ENCODE measurements at regions not wholly inside any gene's neighbourhood (a gene's known extent, or its start where the extent isn't known, plus 50 kb on each side); places are given as distances from the start of the nearest gene placed in this dataset.

DNA sequence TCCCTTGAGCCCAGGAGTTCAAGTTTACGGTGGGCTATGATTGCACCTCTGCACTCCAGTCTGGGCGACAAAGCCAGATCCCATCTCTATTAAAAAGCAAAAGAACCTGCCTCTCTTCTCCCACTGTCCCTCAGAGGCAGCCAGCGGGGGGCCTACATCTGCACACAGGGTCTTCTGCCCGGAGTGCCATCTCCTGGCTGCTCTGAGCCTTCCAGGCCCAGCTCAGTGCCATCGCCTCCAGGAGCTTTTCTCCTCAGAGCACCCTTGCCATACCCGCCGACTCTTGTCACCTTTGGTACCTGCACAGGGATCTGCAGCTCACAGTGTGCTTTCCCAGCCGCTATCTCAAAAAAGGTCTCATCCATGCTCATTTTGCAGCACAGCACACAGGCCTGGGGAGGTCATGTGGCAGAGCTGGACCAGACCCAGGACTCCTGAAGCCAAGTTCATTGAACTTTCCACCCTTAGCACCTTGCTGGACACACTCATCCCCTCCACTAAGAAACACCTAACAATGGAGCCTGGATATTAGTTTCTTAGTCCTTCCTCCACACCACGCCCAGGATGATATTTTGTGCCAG is 186.3 kb downstream of the HAUS1 start:
- Histone ChIP-seq H3K79me2 (ENCODE audit: low read length) (no peaks in the 10 kb centered on the region), H2AFZ (ENCODE audit: low read length) (no peak overlapping the region), H3K4me1 (ENCODE audit: low read length) (no peaks in the 10 kb centered on the region), H3K9me3 (replicated peaks; ENCODE audit: insufficient read depth, low read length) (no peaks in the 10 kb centered on the region), H3K27ac (ENCODE audit: low read length) (no peak overlapping the region), H3K36me3 (replicated peaks; ENCODE audit: insufficient read depth, low read length) (no peaks in the 10 kb centered on the region), H3K27me3 (replicated peaks; ENCODE audit: insufficient read depth, low read length) (no peaks in the 10 kb centered on the region), H3K9me2 (replicated peaks; ENCODE audit: insufficient read depth, low read length) (no peaks in the 10 kb centered on the region), H3K4me2 (ENCODE audit: low read depth, low read length) (no peak overlapping the region), H3F3A (ENCODE audit: insufficient read depth, low read length) (no peaks in the 10 kb centered on the region), H3K4me3 (ENCODE audit: low read length) (no peak overlapping the region), H3K9ac (ENCODE audit: low read length) (no peak overlapping the region), H4K20me1 (ENCODE audit: insufficient read depth, low read length) (no peaks in the 10 kb centered on the region)
- TF ChIP-seq EZH2phosphoT487 (IDR thresholded peaks at IDR 0.05; ENCODE audit: low read length), result no peak
- TF ChIP-seq CTCF (IDR thresholded peaks at IDR 0.05; ENCODE audit: low read length), result no peak
- no peak for TF ChIP-seq EZH2 (optimal IDR thresholded peaks at IDR 0.05; ENCODE audit: low read depth, low read length)
- DNase-seq, result no peak

GRCh38 chr18:46291149-46291548 is 187.0 kb downstream of the HAUS1 start:
- H3K9me3 ChIP-seq (replicated peaks; ENCODE audit: insufficient read depth, low read length), result no peaks in the 10 kb centered on the region
- H3K9me2 ChIP-seq (replicated peaks; ENCODE audit: insufficient read depth, low read length), result no peaks in the 10 kb centered on the region
- no peak for DNase-seq
- TF ChIP-seq EZH2phosphoT487 (IDR thresholded peaks at IDR 0.05; ENCODE audit: low read length) (no peak), CTCF (IDR thresholded peaks at IDR 0.05; ENCODE audit: low read length) (0 out of 2 replicates have a peak, but pooled peaks have one; percentile 5)
- H3K4me2 ChIP-seq (ENCODE audit: low read depth, low read length), result no peak overlapping the region
- no peaks in the 10 kb centered on the region for H3K36me3 ChIP-seq (replicated peaks; ENCODE audit: insufficient read depth, low read length)
- no peaks in the 10 kb centered on the region for H3K27me3 ChIP-seq (replicated peaks; ENCODE audit: insufficient read depth, low read length)
- no peak overlapping the region for H3K27ac ChIP-seq (ENCODE audit: low read length)
- no peaks in the 10 kb centered on the region for H3K4me1 ChIP-seq (ENCODE audit: low read length)
- no peaks in the 10 kb centered on the region for H3F3A ChIP-seq (ENCODE audit: insufficient read depth, low read length)
- no peaks in the 10 kb centered on the region for H4K20me1 ChIP-seq (ENCODE audit: insufficient read depth, low read length)
- no peak overlapping the region for H3K4me3 ChIP-seq (ENCODE audit: low read length)
- no peak overlapping the region for H3K9ac ChIP-seq (ENCODE audit: low read length)
- H2AFZ ChIP-seq (ENCODE audit: low read length), result no peak overlapping the region
- no peaks in the 10 kb centered on the region for H3K79me2 ChIP-seq (ENCODE audit: low read length)

- Histone ChIP-seq H3K4me3 (ENCODE audit: low read length) (no peak overlapping the region), H3K27me3 (replicated peaks; ENCODE audit: insufficient read depth, low read length) (no peaks in the 10 kb centered on the region), H3K9me2 (replicated peaks; ENCODE audit: insufficient read depth, low read length) (no peaks in the 10 kb centered on the region), H3K36me3 (replicated peaks; ENCODE audit: insufficient read depth, low read length) (no peaks in the 10 kb centered on the region), H3F3A (ENCODE audit: insufficient read depth, low read length) (no peaks in the 10 kb centered on the region), H2AFZ (ENCODE audit: low read length) (no peak overlapping the region), H4K20me1 (ENCODE audit: insufficient read depth, low read length) (no peaks in the 10 kb centered on the region), H3K4me1 (ENCODE audit: low read length) (no peaks in the 10 kb centered on the region), H3K4me2 (ENCODE audit: low read depth, low read length) (no peak overlapping the region), H3K27ac (ENCODE audit: low read length) (no peak overlapping the region), H3K79me2 (ENCODE audit: low read length) (no peaks in the 10 kb centered on the region), H3K9me3 (replicated peaks; ENCODE audit: insufficient read depth, low read length) (no peaks in the 10 kb centered on the region), H3K9ac (ENCODE audit: low read length) (no peak overlapping the region)
- DNase-seq, result no peak
- TF ChIP-seq EZH2 (optimal IDR thresholded peaks at IDR 0.05; ENCODE audit: low read depth, low read length), result no peak
- no peak for TF ChIP-seq EZH2phosphoT487 (IDR thresholded peaks at IDR 0.05; ENCODE audit: low read length)
- TF ChIP-seq CTCF (IDR thresholded peaks at IDR 0.05; ENCODE audit: low read length), result no peak
Observed at GRCh38 chr18:46293742-46294181, 189.6 kb downstream of the HAUS1 start.

Data from MM.1S (cell line).